ENCODE measurements at regions not wholly inside any gene's neighbourhood (a gene's known extent, or its start where the extent isn't known, plus 50 kb on each side); places are given as distances from the start of the nearest gene placed in this dataset.
A peak's percentile ranks its signal among the peaks of the same experiment; 100 is the strongest.

GRCh38 chr20:11711214-11711613 is 206.5 kb upstream of the BTBD3 start:
- no peak for DNase-seq (ENCODE audit: low spot score in 2 of 2)
- no peak for FAIRE-seq

DNA sequence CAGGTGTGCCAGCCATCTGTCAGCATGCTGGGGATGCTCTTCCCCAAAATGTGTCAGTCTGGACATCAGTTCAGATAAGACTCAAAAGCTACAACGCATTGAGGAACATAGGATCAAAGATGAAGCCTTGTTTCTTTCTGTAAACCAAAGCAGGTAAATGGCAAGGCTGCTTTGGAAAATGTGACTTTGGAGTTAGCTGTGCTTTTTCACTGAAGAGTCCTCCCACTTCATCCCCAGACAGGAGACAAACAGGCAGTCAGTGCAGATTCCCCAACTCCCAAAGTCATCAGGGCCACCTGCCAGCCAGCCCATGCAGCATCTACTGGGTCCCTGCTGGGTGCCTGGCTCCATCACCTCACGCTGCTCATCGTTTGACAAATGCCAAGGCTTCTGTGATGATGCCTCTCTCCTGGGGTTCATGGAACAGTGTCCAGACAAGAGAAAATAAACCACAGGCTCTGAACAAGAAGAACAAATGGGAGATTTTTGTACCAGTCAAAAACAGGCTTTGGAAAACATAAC is 205.0 kb upstream of the BTBD3 start:
- DNase-seq (ENCODE audit: low spot score in 2 of 2), result no peak

GRCh38 chr20:11714886-11715285 is 202.8 kb upstream of the BTBD3 start:
- FAIRE-seq, result no peak

More for the DNA sequence above, 205.0 kb upstream of the BTBD3 start:
- no peak for FAIRE-seq

GRCh38 chr20:11716239-11716944 is 201.3 kb upstream of the BTBD3 start:
- no peak for DNase-seq (ENCODE audit: low spot score in 2 of 2)
- no peak for FAIRE-seq

More at GRCh38 chr20:11714886-11715285, 202.8 kb upstream of the BTBD3 start:
- DNase-seq (ENCODE audit: low spot score in 2 of 2), result no peak

- no peak for FAIRE-seq
- DNase-seq (ENCODE audit: low spot score in 2 of 2), result no peak
These were observed 200.8 kb upstream of the BTBD3 start for GRCh38 chr20:11716945-11717248.

- DNase-seq (ENCODE audit: low spot score in 2 of 2) (no peak), FAIRE-seq (no peak)
These were observed 200.1 kb upstream of the BTBD3 start for GRCh38 chr20:11717562-11717961.

- FAIRE-seq (no peak), DNase-seq (ENCODE audit: low spot score in 2 of 2) (no peak)
These were observed 199.1 kb upstream of the BTBD3 start for GRCh38 chr20:11718474-11719094.

- FAIRE-seq (no peak), DNase-seq (ENCODE audit: low spot score in 2 of 2) (no peak)
These were observed 198.5 kb upstream of the BTBD3 start for GRCh38 chr20:11719153-11719552.

DNA sequence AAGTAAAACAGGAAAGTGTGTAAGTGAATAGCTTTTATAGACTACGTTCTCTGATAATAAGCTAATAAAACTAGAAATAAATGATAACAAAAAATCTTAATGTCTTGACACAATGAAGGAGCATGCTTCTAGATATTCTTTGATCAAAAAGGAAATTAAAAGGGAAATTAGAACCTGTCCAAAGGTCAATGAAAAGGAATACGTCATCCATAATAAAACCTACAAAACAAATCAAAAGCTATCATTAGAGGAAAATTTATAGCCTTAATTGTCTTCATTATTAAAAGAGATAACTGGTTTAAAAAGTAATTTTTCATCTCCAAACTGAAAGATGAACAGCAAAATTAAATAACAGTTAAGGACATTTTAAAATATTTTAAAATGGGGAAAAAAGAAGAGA is 196.3 kb upstream of the BTBD3 start:
- FAIRE-seq, result no peak
- no peak for DNase-seq (ENCODE audit: low spot score in 2 of 2)

- FAIRE-seq (no peak), DNase-seq (ENCODE audit: low spot score in 2 of 2) (no peak)
These were observed 193.6 kb upstream of the BTBD3 start for GRCh38 chr20:11724097-11724496.

- FAIRE-seq (no peak), DNase-seq (ENCODE audit: low spot score in 2 of 2) (no peak)
These were observed 191.7 kb upstream of the BTBD3 start for GRCh38 chr20:11726026-11726425.

DNA sequence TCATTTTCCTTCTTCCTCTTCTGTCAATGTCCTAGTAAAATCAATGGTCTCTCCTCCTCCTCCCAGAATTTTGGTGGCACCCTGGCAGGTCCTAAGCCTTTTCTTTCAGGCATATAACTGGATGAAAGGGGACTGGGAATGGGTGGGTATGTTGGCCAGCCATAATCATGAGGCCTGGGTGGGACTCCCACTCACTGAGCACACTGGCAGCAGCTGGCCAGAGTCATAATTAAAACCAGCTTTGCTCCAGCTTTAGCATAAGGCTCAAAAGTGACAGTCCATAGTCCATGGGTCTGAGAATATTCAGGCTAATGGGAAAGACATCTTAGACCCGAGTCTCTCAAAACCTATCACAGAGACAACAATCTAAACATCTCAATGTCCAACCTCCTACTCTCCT is 190.0 kb upstream of the BTBD3 start:
- no peak for FAIRE-seq
- DNase-seq (ENCODE audit: low spot score in 2 of 2), result no peak

DNA sequence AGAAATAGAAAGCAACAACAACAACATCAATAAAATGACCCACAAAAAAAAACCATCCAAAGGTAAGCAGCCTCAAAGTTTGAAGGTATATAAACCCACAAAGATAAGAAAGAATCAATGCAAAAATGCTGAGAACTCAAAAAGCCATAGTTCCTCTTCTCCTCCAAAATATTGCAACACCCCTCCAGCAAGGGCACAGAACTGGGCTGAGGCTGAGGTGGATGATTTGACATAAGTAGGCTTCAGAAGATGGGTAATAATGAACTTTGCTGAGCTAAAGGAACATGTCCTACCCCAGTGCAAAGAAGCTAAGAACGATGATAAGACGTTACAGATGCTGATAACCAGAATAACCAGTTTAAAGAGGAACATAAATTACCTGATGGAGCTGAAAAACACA is 188.8 kb upstream of the BTBD3 start:
- DNase-seq (ENCODE audit: low spot score in 2 of 2) (no peak), FAIRE-seq (no peak)

DNA sequence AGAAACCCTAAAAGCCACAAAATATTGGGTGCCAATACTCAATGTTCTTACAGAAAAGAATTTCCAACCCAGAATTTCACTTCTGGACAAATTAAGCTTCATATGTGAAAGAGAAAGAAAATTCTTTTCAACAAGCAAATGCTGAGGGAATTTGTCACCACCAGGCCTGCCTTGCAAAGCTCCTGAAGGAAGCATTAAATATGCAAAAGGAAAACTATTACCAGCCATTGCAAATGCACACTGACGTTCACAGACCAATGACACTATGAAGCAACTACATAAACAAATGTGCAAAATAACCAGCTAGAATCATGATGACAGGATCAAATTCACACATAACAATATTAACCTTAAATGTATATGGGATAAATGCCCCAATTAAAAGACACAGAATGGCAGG is 187.9 kb upstream of the BTBD3 start:
- DNase-seq (ENCODE audit: low spot score in 2 of 2), result no peak
- FAIRE-seq, result no peak

GRCh38 chr20:11734431-11734830 is 183.3 kb upstream of the BTBD3 start:
- DNase-seq (ENCODE audit: low spot score in 2 of 2) (no peak), FAIRE-seq (no peak)

GRCh38 chr20:11738852-11739251 is 178.8 kb upstream of the BTBD3 start:
- FAIRE-seq, result no peak
- no peak for DNase-seq (ENCODE audit: low spot score in 2 of 2)

GRCh38 chr20:11740975-11741374 is 176.7 kb upstream of the BTBD3 start:
- DNase-seq (ENCODE audit: low spot score in 2 of 2) (no peak), FAIRE-seq (no peak)

DNA sequence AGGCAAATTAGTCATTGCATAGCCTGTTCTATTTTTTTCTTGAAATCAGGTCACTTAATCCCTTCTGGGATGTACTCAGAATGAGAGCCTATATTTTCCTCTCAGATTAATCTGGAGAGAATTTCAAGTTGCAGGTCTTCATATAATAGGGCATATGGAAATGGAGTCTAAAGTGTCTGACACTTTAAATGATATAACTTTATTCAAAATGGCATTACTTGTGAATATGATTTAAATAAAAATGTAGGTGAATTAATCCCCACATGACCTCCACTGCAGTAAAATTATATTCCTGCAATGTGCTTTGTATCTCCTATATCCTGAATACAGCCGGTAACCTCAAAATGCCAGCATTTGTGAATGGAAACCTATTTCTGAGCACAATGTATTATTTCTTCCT is 172.5 kb upstream of the BTBD3 start:
- no peak for FAIRE-seq
- no peak for DNase-seq (ENCODE audit: low spot score in 2 of 2)

- DNase-seq (ENCODE audit: low spot score in 2 of 2) (no peak), FAIRE-seq (no peak)
These were observed 169.3 kb upstream of the BTBD3 start for GRCh38 chr20:11748436-11748835.

DNA sequence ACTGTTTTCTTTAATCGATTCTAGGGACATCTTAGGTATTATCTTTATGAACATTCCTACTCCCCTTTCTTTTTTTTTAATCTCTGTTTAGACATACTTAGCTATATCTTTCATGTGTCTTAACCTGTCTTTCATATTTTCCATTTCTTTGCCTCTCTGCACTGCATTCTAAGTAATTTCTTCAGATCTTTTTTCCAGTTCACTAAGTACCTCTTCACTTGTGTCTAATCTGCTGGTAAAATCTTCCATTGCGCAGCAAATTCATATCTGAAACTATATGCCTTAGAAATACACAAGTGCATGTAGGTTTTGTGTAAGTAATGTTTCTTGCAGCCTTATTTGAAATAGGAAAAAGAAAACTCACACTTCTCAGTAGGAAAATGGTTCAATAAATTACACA is 165.4 kb upstream of the BTBD3 start:
- peak; percentile 17 for FAIRE-seq

DNA sequence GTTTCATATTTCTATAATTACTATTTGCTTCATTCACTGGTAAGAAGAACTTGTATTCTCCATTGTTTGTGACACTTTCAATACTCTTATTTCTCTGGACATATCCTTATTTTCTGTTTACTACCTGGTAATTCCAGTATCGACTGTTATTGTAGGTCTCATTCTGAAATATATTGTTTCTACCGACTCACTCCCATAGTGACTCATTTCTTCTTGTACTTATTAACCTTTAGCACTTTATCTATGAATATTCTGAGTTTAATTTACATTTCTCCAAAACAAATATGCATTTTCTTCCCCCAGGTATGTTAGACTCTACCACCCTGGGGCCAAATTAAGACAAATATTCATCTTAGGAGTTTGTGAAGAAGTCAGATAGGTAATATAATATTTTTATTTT is 164.5 kb upstream of the BTBD3 start:
- DNase-seq (ENCODE audit: low spot score in 2 of 2), result no peak
- no peak for FAIRE-seq

More for the DNA sequence above, 165.4 kb upstream of the BTBD3 start:
- no peak for DNase-seq (ENCODE audit: low spot score in 2 of 2)

- DNase-seq (ENCODE audit: low spot score in 2 of 2), result no peak
- FAIRE-seq, result no peak
These were observed 163.2 kb upstream of the BTBD3 start for GRCh38 chr20:11754451-11754850.

Measured in frontal cortex (tissue), 3 donors.